HepG2 (cell line): ENCODE measurements at regions not wholly inside any gene's neighbourhood (a gene's known extent, or its start where the extent isn't known, plus 50 kb on each side); places are given as distances from the start of the nearest gene placed in this dataset.

Source experiments
- ATAC-seq: fragments of 200-7000 bp; cut with Tn5 transposase; 3 replicates; pipeline ENCODE4 v1.9.1; 2020; ENCODE audit warnings: mild to moderate bottlenecking, moderate library complexity
- BruUV-seq: library from RNA; stranded (reverse); fragments of 400-500 nt; replicated peaks from 2 replicates; lab custom pipeline; 2021; lab: Mats Ljungman, UMichigan
- CTCF ChIA-PET: fragments of 300-600 bp; formaldehyde crosslinking; extraction: SDS; loops from one replicate; lab custom pipeline; 2021; ENCODE audit warnings: low total read pairs, inconsistent platforms, low intra/inter-chr PET ratio; lab: Yijun Ruan, JAX
- POLR2A ChIA-PET: fragments of 350-600 bp; sonication (Branson Sonifier 250); formaldehyde crosslinking; loops from one replicate; lab custom pipeline; 2020; ENCODE audit warnings: antibody characterized with exemption, inconsistent platforms; lab: Yijun Ruan, JAX
- DNase-seq: peaks from one replicate; pipeline ENCODE4 v3.0.0-alpha.2; 2015; ENCODE audit warnings: low spot score
- FAIRE-seq: peaks from 3 replicates; lab custom pipeline; 2011; peaks lifted over from hg19 to GRCh38; lab: Jason Lieb, UNC
- H2AFZ ChIP-seq: one replicate; pipeline ENCODE4 v1.6.1; 2011; ENCODE audit warnings: low read length, inconsistent platforms
- H3K27ac ChIP-seq: fragments of 300-600 bp; 3 replicates; pipeline ENCODE4 v1.8.0; 2011; ENCODE audit warnings: mixed run types, mild to moderate bottlenecking, mixed read lengths, low read length, inconsistent platforms; ENCODE audit not compliant: insufficient read depth; ENCODE audit errors: extremely low read length
- H3K27me3 ChIP-seq, 2 experiments: fragments of 200-600 bp in 1 of 2; 2 replicates in 1 of 2; 3 replicates in 1 of 2; pipeline versions ENCODE4 v1.6.0 to v1.8.0; 2011; ENCODE audit warnings: low read length in 2 of 2, mild to moderate bottlenecking in 2 of 2, moderate library complexity in 2 of 2, inconsistent platforms in 1 of 2; ENCODE audit not compliant: insufficient read depth in 2 of 2, control insufficient read depth in 1 of 2
- H3K36me3 ChIP-seq, 2 experiments: fragments of 200-600 bp in 1 of 2; replicated peaks in 1 of 2; 2 replicates in 1 of 2; 3 replicates in 1 of 2; pipeline versions ENCODE4 v1.5.1 to v1.8.0; 2011; ENCODE audit warnings: low read length in 2 of 2, inconsistent platforms in 1 of 2; ENCODE audit not compliant: insufficient read depth in 2 of 2, control insufficient read depth in 1 of 2
- H3K4me1 ChIP-seq: 2 replicates; pipeline ENCODE4 v1.5.1; 2012; ENCODE audit warnings: low read length, inconsistent platforms; ENCODE audit not compliant: insufficient read depth
- H3K4me2 ChIP-seq: 2 replicates; pipeline ENCODE4 v1.6.0; 2011; ENCODE audit warnings: low read depth, low read length, inconsistent platforms
- H3K4me3 ChIP-seq, 3 experiments: fragments of 200-600 bp in 1 of 3; sonication (generic), shearing (Covaris generic) in 1 of 3; replicated peaks in 1 of 3; 2 replicates each; pipeline ENCODE4 v1.5.1; 2011 to 2016; ENCODE audit warnings: low read length in 3 of 3, inconsistent platforms in 2 of 3, low read depth in 2 of 3, mild to moderate bottlenecking in 2 of 3, control low read depth in 1 of 3, mixed read lengths in 1 of 3; ENCODE audit not compliant: insufficient read depth in 1 of 3
- H3K79me2 ChIP-seq: one replicate; pipeline ENCODE4 v1.6.1; 2011; ENCODE audit warnings: low read length, inconsistent platforms; ENCODE audit not compliant: insufficient read depth
- H3K9ac ChIP-seq: 2 replicates; pipeline ENCODE4 v1.6.0; 2011; ENCODE audit warnings: mild to moderate bottlenecking, low read depth, low read length, inconsistent platforms; ENCODE audit not compliant: insufficient read depth
- H3K9me3 ChIP-seq: 2 replicates; pipeline ENCODE4 v1.5.1; 2012; ENCODE audit warnings: mild to moderate bottlenecking, low read length
- H4K20me1 ChIP-seq: 2 replicates; pipeline ENCODE4 v1.6.0; 2011; ENCODE audit warnings: inconsistent platforms, mild to moderate bottlenecking, low read length, moderate library complexity; ENCODE audit not compliant: insufficient read depth
- ATF7 ChIP-seq, 2 experiments: fragments of 450-650 bp in 1 of 2; sonication (generic) in 1 of 2; formaldehyde crosslinking in 1 of 2; IDR thresholded peaks; 2 replicates each; pipeline versions ENCODE4 v1.4.0 to v1.6.1; 2016 to 2020; ENCODE audit warnings: antibody characterized with exemption in 1 of 2, mild to moderate bottlenecking in 1 of 2, missing genetic modification reagents in 1 of 2
- CENPX ChIP-seq: sonication (generic); formaldehyde crosslinking; IDR thresholded peaks from 2 replicates; pipeline ENCODE4 v1.9.0; 2021; ENCODE audit warnings: mild to moderate bottlenecking, missing genetic modification reagents, moderate library complexity
- CREB1 ChIP-seq, 2 experiments: fragments of 450-650 bp in 1 of 2; IDR thresholded peaks; 2 replicates each; pipeline ENCODE4 v1.6.1; 2016 to 2017; ENCODE audit warnings: control low read depth in 1 of 2, mild to moderate bottlenecking in 1 of 2, missing compliant biosample characterization in 1 of 2, missing genetic modification characterization in 1 of 2
- FOXM1 ChIP-seq: sonication (generic); formaldehyde crosslinking; IDR thresholded peaks from 2 replicates; pipeline ENCODE4 v1.5.0; 2020; ENCODE audit warnings: missing genetic modification reagents
- ZMAT3 ChIP-seq: sonication (generic); formaldehyde crosslinking; conservative IDR thresholded peaks from 2 replicates; pipeline ENCODE4 v1.7.0; 2021; ENCODE audit warnings: missing genetic modification reagents
- ZSCAN20 ChIP-seq: sonication (generic); formaldehyde crosslinking; IDR thresholded peaks from 2 replicates; pipeline ENCODE4 v1.4.0; 2020; ENCODE audit warnings: missing genetic modification reagents, mild to moderate bottlenecking, borderline replicate concordance
- WGBS: methylation state at CpG from one replicate; pipeline ENCODE4 v1.1.6; 2017; ENCODE audit warnings: low lambda C conversion rate; 5-methylcytosine and 5-hydroxymethylcytosine counted together
- in situ Hi-C: cut with HindIII; loops from 2 replicates; pipeline ENCODE4 v1.10.0; 2017; ENCODE audit warnings: low pct_unique_long_range_greater_than_20kb; ENCODE audit not compliant: extremely low pct_ligation_motif_present
- intact Hi-C: fragments of 100-400 bp; cut with micrococcal nuclease; formaldehyde crosslinking; loops from one replicate; pipeline ENCODE4 v1.10.0; 2022; ENCODE audit not compliant: unreplicated experiment
- TF ChIP-seq, protein P1 (sequence below): sonication (generic); formaldehyde crosslinking; IDR thresholded peaks from 2 replicates; pipeline ENCODE4 v1.5.1; 2020; ENCODE audit warnings: mild to moderate bottlenecking, missing genetic modification reagents

DNA sequence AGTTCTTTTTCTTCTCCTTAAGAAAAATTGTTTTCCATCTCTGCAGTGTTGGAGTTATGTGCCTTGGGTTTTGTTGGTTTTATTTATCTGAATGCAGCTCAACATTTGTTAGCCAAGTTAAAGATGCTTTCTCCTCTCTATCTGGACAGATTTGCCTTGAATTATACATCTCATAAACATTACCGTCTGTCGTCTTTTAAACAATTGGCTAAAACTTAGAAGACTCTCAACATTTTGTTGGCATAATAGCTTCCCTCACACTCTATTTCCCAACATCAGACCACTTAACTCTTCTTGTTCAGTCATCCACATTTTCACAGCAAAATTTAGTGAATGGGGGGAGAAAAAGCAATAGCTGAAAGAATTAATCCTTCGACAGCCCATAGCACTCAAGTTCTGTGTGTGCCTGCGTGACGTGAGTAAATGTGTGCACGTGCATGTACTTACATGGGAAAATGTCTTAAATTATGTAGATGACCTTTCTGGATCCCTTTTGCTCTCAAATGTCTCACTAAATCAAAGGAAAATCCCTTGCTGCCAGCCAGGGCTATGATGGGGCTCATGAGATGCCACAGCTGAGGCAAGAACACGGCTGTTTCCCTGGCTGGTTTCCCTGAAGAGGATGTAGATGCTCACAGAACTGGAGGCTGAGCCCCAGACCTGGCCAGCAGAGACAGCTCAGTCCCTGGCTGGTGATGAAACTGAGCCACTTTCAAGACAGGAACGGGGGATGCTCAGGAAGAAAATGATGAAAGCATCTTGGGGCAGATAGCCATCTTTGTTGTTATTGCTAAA is 382.2 kb downstream of the FBXW7 start:
- no peak for TF ChIP-seq ZMAT3 (CRISPR knock-in tag)
- peak; percentile 20; the same call in 1 of the 2 replicates for TF ChIP-seq CREB1 (IDR thresholded peaks at IDR 0.05)
- TF ChIP-seq CREB1 (CRISPR knock-in tag; IDR thresholded peaks at IDR 0.05) = no peak
- POLR2A ChIA-PET = no interaction called here
- no TSS peak for BruUV-seq
- Histone ChIP-seq H3K36me3 (no peaks in the 10 kb centered on the region), H3K9ac (no peak overlapping the region), H3K79me2 (no peaks in the 10 kb centered on the region), H3K27me3 (no peaks in the 10 kb centered on the region), H3K4me3 (no peak overlapping the region), H4K20me1 (no peaks in the 10 kb centered on the region), H3K4me1 (no peaks in the 10 kb centered on the region), H2AFZ (no peak overlapping the region), H3K4me2 (no peak overlapping the region), H3K9me3 (no peaks in the 10 kb centered on the region), H3K27ac (no peak overlapping the region)
- in situ Hi-C loops = no loop called here
- DNase-seq = no peak
- intact Hi-C loops = no loop called here
- 19% methylated on average over 8 of the region's 8 CpGs for WGBS
- FAIRE-seq = no peak
- CTCF ChIA-PET = no interaction called here
- ATAC-seq = no peak

DNA sequence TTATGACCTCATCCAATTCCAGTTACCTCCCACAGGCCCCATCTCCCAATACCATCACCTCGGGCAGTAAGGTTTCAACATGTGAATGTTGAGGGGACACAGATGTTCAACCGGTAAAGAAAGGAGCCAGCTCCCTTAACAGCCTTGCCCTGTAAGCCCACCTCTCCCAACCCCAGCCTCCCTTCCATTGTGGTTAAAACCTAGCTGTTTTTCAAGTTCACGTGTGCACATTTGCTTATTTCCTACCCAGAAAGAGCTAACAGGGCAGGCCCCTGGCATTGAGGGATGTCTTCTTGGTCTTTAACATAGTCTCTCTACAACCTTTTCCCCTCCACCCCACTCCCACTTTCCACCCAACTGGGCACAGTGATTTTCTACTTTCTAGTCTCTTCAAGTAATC is 385.7 kb downstream of the FBXW7 start:
- TF ChIP-seq FOXM1 (CRISPR knock-in tag) (no peak), ATF7 (IDR thresholded peaks at IDR 0.05) (0 out of 2 replicates have a peak, but pooled peaks have one; percentile 5), ATF7 (CRISPR knock-in tag; IDR thresholded peaks at IDR 0.05) (no peak), ZSCAN20 (CRISPR knock-in tag) (no peak), CENPX (CRISPR knock-in tag) (no peak)
- TF ChIP-seq, protein P1, sequence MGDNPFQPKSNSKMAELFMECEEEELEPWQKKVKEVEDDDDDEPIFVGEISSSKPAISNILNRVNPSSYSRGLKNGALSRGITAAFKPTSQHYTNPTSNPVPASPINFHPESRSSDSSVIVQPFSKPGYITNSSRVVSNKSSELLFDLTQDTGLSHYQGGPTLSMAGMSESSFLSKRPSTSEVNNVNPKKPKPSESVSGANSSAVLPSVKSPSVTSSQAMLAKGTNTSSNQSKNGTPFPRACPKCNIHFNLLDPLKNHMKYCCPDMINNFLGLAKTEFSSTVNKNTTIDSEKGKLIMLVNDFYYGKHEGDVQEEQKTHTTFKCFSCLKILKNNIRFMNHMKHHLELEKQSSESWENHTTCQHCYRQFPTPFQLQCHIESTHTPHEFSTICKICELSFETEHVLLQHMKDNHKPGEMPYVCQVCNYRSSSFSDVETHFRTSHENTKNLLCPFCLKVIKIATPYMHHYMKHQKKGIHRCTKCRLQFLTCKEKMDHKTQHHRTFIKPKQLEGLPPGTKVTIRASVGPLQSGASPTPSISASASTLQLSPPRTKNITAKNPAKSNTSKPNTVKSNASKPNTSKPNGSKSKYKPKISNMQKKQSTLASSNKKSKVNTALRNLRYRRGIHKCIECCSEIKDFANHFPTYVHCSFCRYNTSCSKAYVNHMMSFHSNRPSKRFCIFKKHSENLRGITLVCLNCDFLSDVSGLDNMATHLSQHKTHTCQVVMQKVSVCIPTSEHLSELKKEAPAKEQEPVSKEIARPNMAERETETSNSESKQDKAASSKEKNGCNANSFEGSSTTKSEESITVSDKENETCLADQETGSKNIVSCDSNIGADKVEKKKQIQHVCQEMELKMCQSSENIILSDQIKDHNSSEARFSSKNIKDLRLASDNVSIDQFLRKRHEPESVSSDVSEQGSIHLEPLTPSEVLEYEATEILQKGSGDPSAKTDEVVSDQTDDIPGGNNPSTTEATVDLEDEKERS (CRISPR knock-in tag) = no peak
- intact Hi-C loops = no loop called here

More for the DNA sequence above, 385.7 kb downstream of the FBXW7 start:
- H3K4me2 ChIP-seq = no peak overlapping the region
- no peak overlapping the region for H3K9ac ChIP-seq
- no peaks in the 10 kb centered on the region for H3K27me3 ChIP-seq
- no TSS peak for BruUV-seq
- 0% methylated on average over 3 of the region's 3 CpGs for WGBS
- no peak overlapping the region for H3K4me3 ChIP-seq
- no peaks in the 10 kb centered on the region for H3K36me3 ChIP-seq
- ChIA-PET POLR2A (no interaction called here), CTCF (no interaction called here)
- no peak for ATAC-seq
- H3K79me2 ChIP-seq = no peaks in the 10 kb centered on the region
- FAIRE-seq = no peak
- H3K9me3 ChIP-seq = peaks cover 22% of the 10 kb centered on the region
- no peaks in the 10 kb centered on the region for H3K4me1 ChIP-seq
- H2AFZ ChIP-seq = no peak overlapping the region
- no peak for DNase-seq
- H4K20me1 ChIP-seq = no peaks in the 10 kb centered on the region
- in situ Hi-C loops = no loop called here
- H3K27ac ChIP-seq = no peak overlapping the region
